GM12891 (cell line): ENCODE measurements at regions not wholly inside any gene's neighbourhood (a gene's known extent, or its start where the extent isn't known, plus 50 kb on each side); places are given as distances from the start of the nearest gene placed in this dataset.

ENCODE experiments used
- PAX5 ChIP-seq: IDR thresholded peaks from 2 replicates; pipeline ENCODE4 v1.6.1; 2011; ENCODE audit warnings: low read length, moderate library complexity, mild to moderate bottlenecking; ENCODE audit not compliant: insufficient read depth, severe bottlenecking
- POLR2A ChIP-seq: IDR thresholded peaks from 2 replicates; pipeline ENCODE4 v1.6.1; 2011; ENCODE audit warnings: low read depth, low read length, control low read depth
- POLR2AphosphoS5 ChIP-seq: IDR thresholded peaks from 2 replicates; pipeline ENCODE4 v1.6.1; 2011; ENCODE audit warnings: low read depth, low read length, control low read depth
- POU2F2 ChIP-seq: IDR thresholded peaks from 2 replicates; pipeline ENCODE4 v1.6.1; 2011; ENCODE audit warnings: low read depth, mild to moderate bottlenecking, control low read depth, low read length, moderate library complexity
- SPI1 ChIP-seq: IDR thresholded peaks from 2 replicates; pipeline ENCODE4 v1.6.1; 2011; ENCODE audit warnings: low read depth, low read length, control low read depth
- TAF1 ChIP-seq: IDR thresholded peaks from 2 replicates; pipeline ENCODE4 v1.6.1; 2011; ENCODE audit warnings: low read depth, low read length, control low read depth

- TF ChIP-seq TAF1: no peak
- TF ChIP-seq POLR2A: no peak
- TF ChIP-seq PAX5: no peak
- no peak for TF ChIP-seq POLR2AphosphoS5
- TF ChIP-seq SPI1: no peak
- no peak for TF ChIP-seq POU2F2
Measured at GRCh38 chr6:14443629-14444268, 326.2 kb downstream of the CD83 start.
